H4 (cell line): ENCODE measurements at regions not wholly inside any gene's neighbourhood (a gene's known extent, or its start where the extent isn't known, plus 50 kb on each side); places are given as distances from the start of the nearest gene placed in this dataset.

Source experiments
- DNase-seq: peaks from one replicate; pipeline ENCODE4 v3.0.0-alpha.2; 2015; ENCODE audit warnings: low spot score

DNA sequence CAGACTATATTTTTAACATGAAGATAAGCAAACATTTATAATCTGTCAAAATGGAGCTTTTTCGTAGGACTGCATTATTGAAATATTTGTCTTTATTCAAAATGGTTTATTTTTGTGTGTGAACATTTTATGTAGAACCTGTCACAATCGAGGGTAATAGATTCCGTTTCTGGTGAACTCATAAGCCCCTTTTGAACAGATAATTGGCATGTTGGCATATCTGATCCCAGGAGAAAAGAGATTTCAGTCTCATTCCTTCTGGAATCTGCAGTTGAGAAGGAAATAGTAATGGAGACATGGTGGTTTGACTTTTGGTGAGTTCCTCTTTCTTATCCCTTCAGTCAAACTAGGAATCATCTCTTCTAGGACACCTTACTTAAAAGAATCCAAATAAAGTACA, 427.9 kb upstream of the B3GALT2 start:
- DNase-seq: no peak

DNA sequence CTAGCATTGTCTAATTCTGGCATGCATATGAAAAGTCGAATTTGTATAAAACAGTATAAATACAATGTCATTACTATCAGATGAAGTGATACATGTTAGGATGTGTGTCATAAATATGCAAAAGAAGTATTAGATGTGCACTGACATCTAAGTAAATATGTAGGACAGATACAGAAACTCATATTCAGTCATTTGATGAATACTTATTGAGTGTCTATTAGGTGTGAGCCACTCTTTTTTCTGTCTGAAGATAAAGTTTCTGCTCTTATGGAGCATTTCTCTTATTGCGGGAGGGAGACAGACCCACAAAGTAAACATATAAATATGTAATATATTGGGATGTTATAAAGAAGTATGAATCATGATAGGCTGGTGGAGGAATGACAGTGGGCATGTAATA, 426.6 kb upstream of the B3GALT2 start:
- no peak for DNase-seq

DNA sequence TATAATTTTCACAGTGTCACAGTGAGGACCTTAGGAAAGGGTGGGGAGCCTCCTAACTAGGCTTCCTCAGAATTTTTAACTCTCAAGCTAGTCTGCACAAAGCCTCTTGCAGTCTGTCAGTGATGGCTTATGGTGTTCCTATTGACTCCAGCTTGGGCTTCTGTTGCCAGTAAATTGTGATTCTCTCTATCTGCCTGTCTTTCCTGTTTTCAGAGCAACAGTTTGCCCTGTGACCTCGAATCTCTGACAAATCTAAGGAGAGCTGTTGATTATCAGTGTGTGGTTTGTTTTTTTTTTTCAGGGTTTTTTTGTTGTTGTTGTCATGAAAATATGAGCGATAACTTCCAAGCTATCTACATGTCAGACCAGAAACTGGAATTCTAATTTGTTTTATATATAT, 423.2 kb upstream of the B3GALT2 start:
- no peak for DNase-seq

DNA sequence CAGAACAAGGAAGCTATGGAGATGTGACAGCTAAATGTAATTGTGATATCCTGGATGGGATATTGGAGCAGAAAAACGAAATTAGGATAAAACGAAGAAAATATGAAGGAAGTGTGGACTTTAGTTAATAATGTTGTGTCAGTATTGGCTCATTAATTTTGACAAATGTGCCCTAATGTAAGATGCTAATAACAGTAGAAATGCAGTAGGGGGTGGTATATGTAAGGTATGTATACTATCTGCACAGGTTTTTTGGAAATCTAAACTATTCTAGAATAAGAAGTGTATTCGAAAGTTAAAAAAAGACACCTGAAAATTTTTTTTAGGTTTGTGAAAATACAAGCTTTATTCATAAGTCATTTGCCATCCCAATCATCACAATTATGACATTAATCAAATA, 421.4 kb upstream of the B3GALT2 start:
- DNase-seq: no peak

DNA sequence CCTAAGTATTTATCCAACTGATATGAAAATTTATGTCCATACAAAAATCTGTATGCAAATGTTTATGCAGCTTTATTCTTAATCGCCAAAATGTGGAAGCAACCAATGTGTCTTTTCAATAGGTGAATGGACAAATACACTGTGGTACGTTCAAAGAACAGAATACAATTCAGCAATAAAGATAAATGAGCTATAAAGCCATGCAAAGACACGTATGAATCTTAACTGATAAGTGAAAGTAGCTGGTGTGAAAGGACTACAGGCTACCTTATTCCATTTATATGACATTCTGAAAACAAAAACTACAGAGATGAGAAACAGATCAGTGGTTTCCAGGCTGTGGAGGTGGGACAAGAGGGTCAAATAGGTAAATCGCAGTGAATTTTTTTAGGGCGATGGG, 419.6 kb upstream of the B3GALT2 start:
- DNase-seq: no peak

DNA sequence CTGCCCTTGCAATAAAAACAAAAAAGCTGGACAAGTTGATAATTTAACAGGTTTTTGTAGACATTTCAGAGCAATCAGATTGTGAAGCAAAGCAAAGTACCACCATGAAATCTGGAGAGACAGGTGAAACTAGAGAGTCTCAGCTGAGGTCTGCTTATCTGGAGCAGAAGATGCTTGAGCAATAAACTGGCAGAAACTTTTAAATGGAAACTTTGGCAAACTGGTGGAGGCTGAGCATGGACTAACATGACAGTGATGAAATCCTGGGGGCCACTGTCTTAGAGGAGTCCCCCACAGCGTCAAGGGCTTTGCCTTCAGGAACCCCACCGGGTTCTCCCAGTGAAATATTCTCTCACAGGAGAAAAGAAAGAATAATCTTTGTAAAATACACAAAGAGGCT, 416.3 kb upstream of the B3GALT2 start:
- DNase-seq: no peak

DNA sequence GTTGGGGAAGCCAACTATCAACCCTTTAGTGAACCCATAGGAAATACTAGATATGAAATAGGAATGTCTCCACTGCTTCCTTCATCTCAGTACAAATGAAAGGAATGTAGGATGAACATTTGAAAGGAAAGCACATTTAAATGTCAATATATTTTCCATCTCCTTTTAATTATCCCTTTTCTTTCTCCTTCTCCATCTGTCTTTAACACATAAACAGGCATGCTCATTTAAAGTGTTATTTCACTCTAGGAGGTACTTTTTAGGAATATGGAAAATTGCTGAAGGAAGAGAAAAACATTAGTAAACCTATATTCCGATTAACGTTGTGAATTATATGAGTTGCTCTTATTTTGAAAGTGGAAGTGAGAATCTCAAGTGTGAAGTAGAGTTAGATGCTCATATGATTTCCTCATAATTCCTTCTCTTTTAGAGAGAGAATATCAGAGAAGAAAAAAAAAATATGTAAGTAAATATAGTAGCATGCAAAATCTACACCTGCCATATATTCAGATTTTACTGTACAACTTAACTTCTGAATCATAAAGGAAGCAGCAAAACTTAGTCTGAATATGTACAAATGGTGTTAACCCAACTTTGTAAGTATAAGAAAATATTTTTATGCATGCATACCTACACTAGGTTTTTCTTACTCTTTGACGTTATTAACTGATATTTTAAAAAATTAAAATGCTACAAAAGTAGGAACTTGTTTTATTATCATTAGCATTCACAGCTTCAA, 406.9 kb upstream of the B3GALT2 start:
- DNase-seq: no peak

DNA sequence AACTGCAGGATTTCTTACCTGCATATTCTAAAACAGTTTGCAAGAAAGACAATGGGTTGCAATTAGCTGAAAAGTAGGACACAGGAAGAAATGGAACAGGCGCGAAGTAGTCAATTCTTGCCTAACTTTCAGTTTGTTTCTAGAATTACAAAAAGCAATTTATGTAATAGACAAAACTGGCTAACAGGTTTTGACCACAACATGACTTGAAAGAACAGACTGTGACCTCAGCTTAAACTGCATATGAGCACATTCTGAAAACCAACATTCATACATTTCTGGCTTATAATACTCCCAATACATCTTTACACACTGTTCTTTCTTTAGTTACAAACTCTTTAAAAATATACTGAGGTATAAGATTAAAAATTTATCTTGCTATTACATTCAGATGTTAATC, 405.9 kb upstream of the B3GALT2 start:
- DNase-seq: no peak

DNA sequence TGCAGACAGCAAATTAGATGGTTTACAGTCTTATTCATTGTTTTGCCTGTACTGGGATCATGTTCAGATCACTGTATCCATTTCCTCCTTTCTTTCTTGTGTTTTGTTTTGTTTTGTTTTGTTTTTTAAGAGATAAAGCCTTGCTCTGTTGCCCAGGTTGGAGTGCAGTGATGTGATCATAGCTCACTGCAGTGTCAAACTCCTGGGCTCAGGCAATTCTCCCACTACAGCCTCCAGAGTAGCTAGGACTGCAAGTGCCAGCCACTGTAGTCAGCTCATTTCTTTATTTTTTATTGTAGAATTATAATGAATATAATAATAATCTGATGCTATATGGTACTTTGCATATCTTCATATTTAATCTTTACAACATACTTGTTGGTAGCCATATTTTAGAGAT, 403.7 kb upstream of the B3GALT2 start:
- DNase-seq: no peak

DNA sequence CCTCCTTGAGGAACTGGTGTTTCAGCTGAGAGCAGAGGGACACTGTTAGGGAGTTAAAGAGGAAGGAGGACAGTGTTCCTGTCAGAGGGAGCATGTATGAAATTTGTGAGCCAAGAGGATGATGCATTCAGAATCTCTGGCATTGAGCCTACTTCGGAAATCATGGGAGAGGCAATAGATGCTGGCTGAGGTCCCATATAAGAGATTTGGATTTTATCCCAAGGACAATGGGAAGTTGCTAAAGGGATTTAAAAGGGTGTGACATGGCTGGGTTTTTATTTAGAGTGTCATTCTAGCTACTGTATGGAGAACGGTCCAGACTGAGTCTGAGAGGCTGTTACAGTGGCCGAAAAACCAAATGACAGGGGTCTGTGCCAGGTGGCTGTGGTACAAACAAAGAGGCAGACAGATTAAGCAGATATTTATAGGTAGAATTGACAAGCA, 403.2 kb upstream of the B3GALT2 start:
- DNase-seq: no peak

DNA sequence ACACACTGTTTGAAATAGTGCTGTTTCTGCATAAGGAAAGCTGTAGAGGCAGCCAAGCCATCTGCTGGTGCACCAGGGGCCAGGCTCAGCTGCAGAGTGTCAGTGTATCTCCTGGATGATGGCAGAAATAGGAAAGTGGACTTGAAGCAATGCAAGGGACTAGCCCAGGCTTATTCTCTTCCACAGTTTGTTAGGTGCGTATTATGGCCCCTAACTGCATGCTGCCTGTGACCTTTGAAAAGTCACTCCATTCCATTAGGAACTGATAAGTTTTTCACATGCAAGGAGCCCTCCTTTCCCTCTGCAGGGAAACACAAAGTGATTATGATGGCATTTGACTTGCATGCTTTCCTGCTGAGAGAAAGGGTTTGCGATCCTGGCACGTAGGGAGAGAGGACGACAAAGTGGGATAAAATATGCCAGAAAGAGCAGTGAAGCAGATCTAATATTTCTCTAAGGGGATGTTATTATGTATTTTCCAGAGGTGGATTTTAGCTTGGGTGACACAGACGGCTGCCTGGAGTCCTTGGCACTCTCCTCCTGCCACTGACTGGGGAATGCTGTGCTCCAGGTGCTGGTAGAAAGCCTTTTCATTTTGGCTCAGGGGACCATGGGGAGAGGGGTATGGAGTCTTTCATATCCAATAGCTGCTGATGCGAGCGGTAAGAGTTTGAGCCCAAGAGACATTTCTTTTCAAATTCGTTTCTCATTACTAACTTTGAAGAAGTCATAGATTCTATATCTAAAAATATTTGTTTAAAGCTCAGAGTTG, 402.1 kb upstream of the B3GALT2 start:
- no peak for DNase-seq

DNA sequence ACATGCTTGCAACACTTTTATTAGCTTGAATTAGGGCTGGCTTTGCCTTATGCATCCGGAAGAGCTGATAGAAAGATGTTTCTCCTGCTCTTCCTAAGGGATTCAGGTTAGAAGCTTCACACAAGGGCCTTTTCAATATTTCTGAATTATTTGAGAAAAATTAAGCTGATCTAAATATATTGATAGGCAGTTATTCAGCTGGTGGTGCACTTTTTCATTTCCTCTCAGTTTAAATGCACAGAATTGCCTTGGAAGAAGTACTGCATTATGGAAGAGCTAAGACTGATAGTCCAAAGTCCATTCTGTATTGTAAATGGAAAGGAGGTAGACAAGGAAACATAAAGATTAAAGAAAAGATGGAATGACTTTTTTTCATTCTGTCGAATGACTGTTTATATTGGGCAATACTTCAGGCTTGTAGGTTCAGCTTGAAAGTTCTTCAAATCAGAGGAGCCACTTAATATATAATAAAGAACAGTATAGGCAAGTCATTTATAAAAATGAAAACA, 398.4 kb upstream of the B3GALT2 start:
- DNase-seq: no peak

DNA sequence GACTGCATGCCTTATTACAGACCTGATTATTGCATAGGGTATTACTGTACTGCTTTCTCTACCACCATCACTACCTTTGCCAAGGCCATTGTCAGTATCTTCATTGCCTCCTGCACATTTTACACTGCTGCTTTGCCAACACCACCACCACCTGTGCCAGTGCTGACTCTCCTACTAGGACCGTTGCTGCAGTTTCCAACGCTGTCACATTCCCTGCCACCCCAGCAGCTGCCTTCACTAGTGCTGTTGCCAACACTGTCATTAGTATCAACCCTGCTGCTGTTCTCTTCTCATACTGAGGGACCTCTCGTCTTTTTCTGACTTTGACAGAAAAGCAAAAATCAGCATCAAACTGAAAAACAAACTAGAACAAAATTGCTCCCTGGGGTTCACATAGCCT, 394.9 kb upstream of the B3GALT2 start:
- no peak for DNase-seq

DNA sequence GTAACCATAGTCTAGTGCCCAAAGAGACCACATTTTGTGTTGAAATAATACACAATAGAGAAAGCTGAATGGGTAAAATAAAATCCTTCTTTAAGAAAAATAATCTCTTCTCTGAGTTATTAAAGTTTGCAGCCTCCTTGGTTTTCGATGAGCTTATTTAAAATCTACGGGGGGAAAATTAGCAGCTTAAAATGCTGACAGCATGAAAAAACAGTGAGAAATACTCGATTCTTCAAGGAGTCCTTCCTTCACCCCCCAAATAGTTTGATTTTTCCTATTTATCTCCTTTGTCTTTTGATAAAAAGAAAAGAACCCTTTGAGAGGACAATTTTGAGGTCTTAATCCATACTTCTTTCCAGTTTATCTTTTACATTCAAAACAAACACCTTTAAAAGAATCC, 394.0 kb upstream of the B3GALT2 start:
- DNase-seq: no peak

DNA sequence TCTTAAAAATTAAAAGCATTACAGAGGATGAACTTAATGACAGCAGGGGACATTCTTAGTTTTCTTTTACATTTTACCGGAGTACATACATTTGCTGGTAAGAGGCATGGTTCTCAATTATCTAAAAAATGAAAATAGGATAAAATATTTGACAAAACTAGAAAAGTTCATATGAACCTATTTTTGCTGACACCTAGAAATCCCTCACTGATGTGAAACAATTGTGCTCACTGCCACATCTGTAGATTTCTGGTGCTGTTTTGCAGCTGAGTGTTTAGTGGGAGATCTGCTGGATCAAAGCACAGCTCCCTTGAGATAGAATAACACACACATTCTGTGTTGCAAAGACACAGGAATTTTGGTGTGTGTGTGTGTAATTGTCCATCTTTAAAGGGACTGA, 392.9 kb upstream of the B3GALT2 start:
- no peak for DNase-seq

DNA sequence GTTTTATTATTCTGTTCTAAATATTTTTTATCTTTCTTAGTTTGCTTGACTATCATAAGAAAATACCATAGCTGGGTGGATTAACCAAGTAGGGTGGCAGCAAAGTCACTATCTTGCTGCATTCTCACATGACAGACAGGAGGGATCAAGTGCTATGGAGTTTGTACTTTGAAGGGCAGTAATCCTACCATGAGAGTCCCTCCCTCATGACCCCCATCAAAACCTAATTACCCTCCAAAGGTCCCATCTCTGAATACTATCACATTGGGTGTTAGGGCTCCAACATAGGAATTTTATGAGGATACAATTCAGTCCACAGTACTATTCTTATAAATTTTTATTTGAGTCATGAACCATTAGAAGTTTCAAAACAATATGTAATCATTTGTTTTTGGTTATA, 388.5 kb upstream of the B3GALT2 start:
- no peak for DNase-seq

DNA sequence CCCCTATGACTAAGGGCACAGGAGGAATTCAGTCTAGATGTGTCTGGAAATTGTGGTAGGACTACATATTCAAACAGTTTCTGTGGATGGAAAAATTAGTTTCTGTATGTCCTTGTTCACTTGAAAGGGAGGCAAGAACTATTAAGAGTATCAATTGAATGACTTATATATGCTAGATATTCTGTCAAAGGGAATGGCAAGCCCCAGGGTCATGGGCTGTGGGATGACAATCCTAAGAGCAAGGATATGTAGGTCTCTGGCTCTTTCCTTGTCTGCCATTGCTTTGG, 383.5 kb upstream of the B3GALT2 start:
- DNase-seq: no peak

DNA sequence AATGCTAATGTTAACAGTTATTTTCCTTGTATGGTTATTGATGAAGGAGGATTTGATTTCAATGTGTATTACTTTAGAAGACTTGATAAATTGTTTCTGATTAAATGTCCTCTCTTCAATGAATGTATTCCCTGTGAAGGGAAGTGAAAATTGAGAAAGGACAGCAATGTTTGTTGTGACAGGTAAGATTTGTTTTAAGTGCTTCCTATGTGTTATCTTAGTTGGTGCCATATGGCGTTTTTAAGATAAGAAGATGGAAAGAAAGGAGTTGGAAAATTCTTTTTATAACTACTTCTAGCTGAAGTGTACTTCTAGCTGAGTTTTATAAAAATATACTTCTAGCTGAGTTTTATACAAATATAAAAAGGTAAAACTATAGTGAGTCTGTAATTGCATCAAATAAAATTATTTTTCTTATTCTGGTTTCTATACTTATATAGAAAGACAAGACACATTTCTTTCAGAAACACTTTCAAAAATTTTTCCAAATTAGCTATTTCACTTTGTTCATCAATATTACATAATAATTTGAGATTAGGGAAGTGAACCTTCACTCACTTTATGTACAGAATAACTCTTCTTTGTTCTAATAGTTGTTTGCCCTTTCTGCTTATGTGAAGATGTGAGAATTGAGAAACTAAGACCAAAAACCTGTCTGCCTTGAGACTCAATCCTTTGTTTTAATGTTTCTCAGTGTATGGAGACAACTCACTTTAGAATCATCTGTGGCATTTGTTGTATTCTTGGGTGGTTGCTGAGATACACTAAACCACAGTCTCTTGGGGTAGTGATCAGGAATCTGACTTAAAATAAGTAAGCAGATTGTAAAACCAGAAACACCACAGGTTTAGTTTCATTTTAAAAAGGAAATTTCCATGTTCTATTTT, 382.9 kb upstream of the B3GALT2 start:
- DNase-seq: peak; percentile 36

DNA sequence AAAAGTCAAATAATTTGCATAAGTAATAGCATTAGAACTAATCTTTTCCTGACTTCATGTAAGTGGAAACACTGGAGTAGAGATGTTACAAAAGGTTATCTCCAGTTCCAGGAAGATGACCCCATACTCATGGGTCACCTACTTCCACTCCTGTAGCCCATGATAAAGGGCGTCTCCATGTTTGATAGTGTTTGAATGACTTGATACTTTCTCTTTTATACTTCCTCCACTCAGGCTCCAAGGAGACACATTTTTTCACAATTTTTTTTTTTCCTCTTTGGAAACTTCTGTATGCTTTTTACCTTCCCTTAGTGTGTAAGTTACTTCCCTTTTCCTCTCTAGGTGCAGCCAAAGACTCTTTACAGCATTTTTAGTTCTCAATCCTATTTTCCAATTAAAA, 382.1 kb upstream of the B3GALT2 start:
- DNase-seq: no peak

DNA sequence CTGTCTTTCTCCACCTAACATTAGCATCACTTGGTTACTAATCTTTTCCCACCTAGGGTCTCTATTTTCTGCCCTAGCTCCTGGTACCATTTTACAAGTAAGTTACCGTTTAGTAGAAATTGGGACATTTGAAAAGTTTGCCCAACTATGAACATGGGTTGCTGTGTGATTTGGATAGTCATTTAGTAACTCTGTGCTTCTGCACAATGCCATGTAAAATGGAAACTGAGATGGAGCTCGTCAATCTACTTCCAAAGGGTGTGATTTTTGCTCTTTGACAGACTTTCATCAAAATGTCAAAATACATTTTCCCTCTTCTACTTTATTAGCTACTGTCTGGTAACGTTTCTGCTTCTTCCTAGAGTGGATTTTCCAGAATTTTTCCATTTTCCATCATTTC, 381.5 kb upstream of the B3GALT2 start:
- DNase-seq: no peak

DNA sequence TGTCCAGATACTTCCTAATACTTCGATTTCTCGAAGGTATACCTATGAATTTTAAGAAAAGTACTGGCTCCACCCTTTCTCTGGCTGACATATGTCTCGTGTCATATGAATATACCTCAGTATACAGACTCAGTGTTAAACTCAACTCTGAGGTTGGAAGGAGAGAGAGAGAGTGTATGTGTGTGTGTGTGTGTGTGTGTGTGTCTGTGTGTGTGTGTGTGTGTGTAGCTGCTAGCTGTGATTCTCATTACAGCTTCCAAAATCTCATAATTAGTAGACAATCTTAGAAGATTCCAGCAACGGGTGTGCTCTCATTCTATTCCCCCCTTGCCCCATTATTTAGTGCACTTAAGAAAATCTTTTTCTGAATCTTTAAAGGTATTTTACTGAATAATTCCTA, 380.3 kb upstream of the B3GALT2 start:
- no peak for DNase-seq

DNA sequence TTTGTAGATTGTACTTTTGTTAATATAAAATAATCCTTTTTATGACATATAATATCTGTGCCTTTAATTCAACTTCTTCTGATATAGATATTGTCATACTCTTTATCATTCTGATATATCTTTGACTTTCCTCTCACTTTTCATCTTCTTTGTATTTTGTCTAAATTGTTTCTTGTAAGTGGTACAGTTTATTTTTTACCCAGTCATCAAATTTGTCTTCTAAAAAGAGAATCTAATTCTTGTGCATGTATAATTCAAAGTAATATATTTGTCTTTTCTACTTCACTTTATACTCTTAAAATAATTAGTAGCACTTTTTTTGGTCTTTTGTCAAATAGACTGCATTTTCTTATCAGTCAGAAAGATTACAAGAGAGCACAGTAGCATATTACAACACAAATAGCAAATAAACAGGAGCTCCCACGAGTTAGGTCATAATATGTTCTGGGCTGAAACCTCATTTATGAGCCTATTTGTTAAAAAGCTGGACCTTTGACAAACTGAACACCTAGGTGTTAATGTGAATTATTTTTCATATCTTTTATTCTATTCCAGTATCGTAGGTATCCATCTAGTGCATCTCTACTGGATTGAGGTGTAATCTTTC, 379.7 kb upstream of the B3GALT2 start:
- no peak for DNase-seq
